ENCODE measurements at regions not wholly inside any gene's neighbourhood (a gene's known extent, or its start where the extent isn't known, plus 50 kb on each side); places are given as distances from the start of the nearest gene placed in this dataset.

GRCh38 chr2:56515399-56515798, 331.6 kb downstream of the CCDC85A start:
- Histone ChIP-seq H3K4me3 (ENCODE audit: low read length) (no peak overlapping the region), H3K27me3 (ENCODE audit: control insufficient read depth, insufficient read depth, low read length) (no peaks in the 10 kb centered on the region), H3K4me1 (ENCODE audit: control insufficient read depth, insufficient read depth, low read length) (no peaks in the 10 kb centered on the region), H3K9ac (ENCODE audit: low read depth, low read length) (no peak overlapping the region), H3K9me3 (replicated peaks; ENCODE audit: low read length) (no peaks in the 10 kb centered on the region), H3K4me2 (ENCODE audit: low read length) (no peak overlapping the region), H3K36me3 (ENCODE audit: insufficient read depth, low read length) (no peaks in the 10 kb centered on the region)

- H3K9me3 ChIP-seq (replicated peaks; ENCODE audit: low read length) = no peaks in the 10 kb centered on the region
These were observed 336.0 kb downstream of the CCDC85A start for GRCh38 chr2:56519806-56520205.

GRCh38 chr2:56522605-56523089, 338.9 kb downstream of the CCDC85A start:
- H3K4me1 ChIP-seq (ENCODE audit: control insufficient read depth, insufficient read depth, low read length) = peaks cover 16% of the 10 kb centered on the region
- H3K36me3 ChIP-seq (ENCODE audit: insufficient read depth, low read length) = no peaks in the 10 kb centered on the region
- no peak overlapping the region for H3K4me3 ChIP-seq (ENCODE audit: low read length)
- H3K9ac ChIP-seq (ENCODE audit: low read depth, low read length) = no peak overlapping the region
- no peaks in the 10 kb centered on the region for H3K27me3 ChIP-seq (ENCODE audit: control insufficient read depth, insufficient read depth, low read length)
- H3K9me3 ChIP-seq (replicated peaks; ENCODE audit: low read length) = no peaks in the 10 kb centered on the region
- H3K4me2 ChIP-seq (ENCODE audit: low read length) = no peak overlapping the region

More at GRCh38 chr2:56519806-56520205, 336.0 kb downstream of the CCDC85A start:
- H3K9ac ChIP-seq (ENCODE audit: low read depth, low read length) = no peak overlapping the region
- H3K36me3 ChIP-seq (ENCODE audit: insufficient read depth, low read length) = no peaks in the 10 kb centered on the region
- H3K27me3 ChIP-seq (ENCODE audit: control insufficient read depth, insufficient read depth, low read length) = no peaks in the 10 kb centered on the region
- H3K4me2 ChIP-seq (ENCODE audit: low read length) = no peak overlapping the region
- no peak overlapping the region for H3K4me3 ChIP-seq (ENCODE audit: low read length)
- H3K4me1 ChIP-seq (ENCODE audit: control insufficient read depth, insufficient read depth, low read length) = peaks cover 16% of the 10 kb centered on the region

GRCh38 chr2:56523816-56524215, 340.0 kb downstream of the CCDC85A start:
- Histone ChIP-seq H3K9me3 (replicated peaks; ENCODE audit: low read length) (no peaks in the 10 kb centered on the region), H3K36me3 (ENCODE audit: insufficient read depth, low read length) (no peaks in the 10 kb centered on the region), H3K4me2 (ENCODE audit: low read length) (no peak overlapping the region), H3K4me3 (ENCODE audit: low read length) (no peak overlapping the region), H3K27me3 (ENCODE audit: control insufficient read depth, insufficient read depth, low read length) (no peaks in the 10 kb centered on the region), H3K4me1 (ENCODE audit: control insufficient read depth, insufficient read depth, low read length) (peaks cover 16% of the 10 kb centered on the region), H3K9ac (ENCODE audit: low read depth, low read length) (no peak overlapping the region)

- Histone ChIP-seq H3K4me3 (ENCODE audit: low read length) (no peak overlapping the region), H3K36me3 (ENCODE audit: insufficient read depth, low read length) (no peaks in the 10 kb centered on the region), H3K4me2 (ENCODE audit: low read length) (peak overlapping the region; percentile 45), H3K4me1 (ENCODE audit: control insufficient read depth, insufficient read depth, low read length) (peaks cover 39% of the 10 kb centered on the region), H3K9ac (ENCODE audit: low read depth, low read length) (peak overlapping the region; percentile 2), H3K9me3 (replicated peaks; ENCODE audit: low read length) (no peaks in the 10 kb centered on the region), H3K27me3 (ENCODE audit: control insufficient read depth, insufficient read depth, low read length) (no peaks in the 10 kb centered on the region)
These were observed 348.1 kb downstream of the CCDC85A start for GRCh38 chr2:56531668-56532420.

- Histone ChIP-seq H3K27me3 (ENCODE audit: control insufficient read depth, insufficient read depth, low read length) (no peaks in the 10 kb centered on the region), H3K9ac (ENCODE audit: low read depth, low read length) (peak overlapping the region; percentile 59), H3K4me2 (ENCODE audit: low read length) (no peak overlapping the region), H3K9me3 (replicated peaks; ENCODE audit: low read length) (no peaks in the 10 kb centered on the region), H3K36me3 (ENCODE audit: insufficient read depth, low read length) (no peaks in the 10 kb centered on the region), H3K4me1 (ENCODE audit: control insufficient read depth, insufficient read depth, low read length) (peaks cover 39% of the 10 kb centered on the region), H3K4me3 (ENCODE audit: low read length) (no peak overlapping the region)
These were observed 350.5 kb downstream of the CCDC85A start for GRCh38 chr2:56534321-56534720.

- no peak overlapping the region for H3K9ac ChIP-seq (ENCODE audit: low read depth, low read length)
These were observed 354.0 kb downstream of the CCDC85A start for GRCh38 chr2:56537756-56538155.

GRCh38 chr2:56539618-56540017, 355.8 kb downstream of the CCDC85A start:
- H3K27me3 ChIP-seq (ENCODE audit: control insufficient read depth, insufficient read depth, low read length) = no peaks in the 10 kb centered on the region
- no peaks in the 10 kb centered on the region for H3K9me3 ChIP-seq (replicated peaks; ENCODE audit: low read length)
- no peak overlapping the region for H3K9ac ChIP-seq (ENCODE audit: low read depth, low read length)
- no peak overlapping the region for H3K4me3 ChIP-seq (ENCODE audit: low read length)
- peaks cover 6% of the 10 kb centered on the region for H3K4me1 ChIP-seq (ENCODE audit: control insufficient read depth, insufficient read depth, low read length)
- no peaks in the 10 kb centered on the region for H3K36me3 ChIP-seq (ENCODE audit: insufficient read depth, low read length)
- H3K4me2 ChIP-seq (ENCODE audit: low read length) = no peak overlapping the region

More at GRCh38 chr2:56537756-56538155, 354.0 kb downstream of the CCDC85A start:
- no peaks in the 10 kb centered on the region for H3K36me3 ChIP-seq (ENCODE audit: insufficient read depth, low read length)
- no peaks in the 10 kb centered on the region for H3K27me3 ChIP-seq (ENCODE audit: control insufficient read depth, insufficient read depth, low read length)
- H3K4me1 ChIP-seq (ENCODE audit: control insufficient read depth, insufficient read depth, low read length) = peaks cover 24% of the 10 kb centered on the region
- H3K9me3 ChIP-seq (replicated peaks; ENCODE audit: low read length) = no peaks in the 10 kb centered on the region
- no peak overlapping the region for H3K4me3 ChIP-seq (ENCODE audit: low read length)
- H3K4me2 ChIP-seq (ENCODE audit: low read length) = no peak overlapping the region

- Histone ChIP-seq H3K9ac (ENCODE audit: low read depth, low read length) (no peak overlapping the region), H3K9me3 (replicated peaks; ENCODE audit: low read length) (no peaks in the 10 kb centered on the region), H3K4me1 (ENCODE audit: control insufficient read depth, insufficient read depth, low read length) (no peaks in the 10 kb centered on the region), H3K36me3 (ENCODE audit: insufficient read depth, low read length) (no peaks in the 10 kb centered on the region), H3K27me3 (ENCODE audit: control insufficient read depth, insufficient read depth, low read length) (no peaks in the 10 kb centered on the region), H3K4me2 (ENCODE audit: low read length) (no peak overlapping the region), H3K4me3 (ENCODE audit: low read length) (no peak overlapping the region)
These were observed 356.7 kb downstream of the CCDC85A start for GRCh38 chr2:56540467-56540866.

- Histone ChIP-seq H3K27me3 (ENCODE audit: control insufficient read depth, insufficient read depth, low read length) (no peaks in the 10 kb centered on the region), H3K4me1 (ENCODE audit: control insufficient read depth, insufficient read depth, low read length) (no peaks in the 10 kb centered on the region), H3K36me3 (ENCODE audit: insufficient read depth, low read length) (no peaks in the 10 kb centered on the region), H3K9me3 (replicated peaks; ENCODE audit: low read length) (no peaks in the 10 kb centered on the region), H3K9ac (ENCODE audit: low read depth, low read length) (no peak overlapping the region), H3K4me2 (ENCODE audit: low read length) (no peak overlapping the region), H3K4me3 (ENCODE audit: low read length) (no peak overlapping the region)
These were observed 357.1 kb downstream of the CCDC85A start for GRCh38 chr2:56540916-56541315.

GRCh38 chr2:56542213-56542612, 358.4 kb downstream of the CCDC85A start:
- no peak overlapping the region for H3K9ac ChIP-seq (ENCODE audit: low read depth, low read length)
- H3K36me3 ChIP-seq (ENCODE audit: insufficient read depth, low read length) = no peaks in the 10 kb centered on the region
- no peak overlapping the region for H3K4me3 ChIP-seq (ENCODE audit: low read length)
- no peak overlapping the region for H3K4me2 ChIP-seq (ENCODE audit: low read length)
- H3K4me1 ChIP-seq (ENCODE audit: control insufficient read depth, insufficient read depth, low read length) = no peaks in the 10 kb centered on the region
- H3K27me3 ChIP-seq (ENCODE audit: control insufficient read depth, insufficient read depth, low read length) = no peaks in the 10 kb centered on the region
- no peaks in the 10 kb centered on the region for H3K9me3 ChIP-seq (replicated peaks; ENCODE audit: low read length)

- Histone ChIP-seq H3K36me3 (ENCODE audit: insufficient read depth, low read length) (no peaks in the 10 kb centered on the region), H3K4me1 (ENCODE audit: control insufficient read depth, insufficient read depth, low read length) (no peaks in the 10 kb centered on the region), H3K4me2 (ENCODE audit: low read length) (no peak overlapping the region), H3K9ac (ENCODE audit: low read depth, low read length) (no peak overlapping the region), H3K27me3 (ENCODE audit: control insufficient read depth, insufficient read depth, low read length) (no peaks in the 10 kb centered on the region), H3K9me3 (replicated peaks; ENCODE audit: low read length) (no peaks in the 10 kb centered on the region), H3K4me3 (ENCODE audit: low read length) (no peak overlapping the region)
These were observed 381.4 kb downstream of the CCDC85A start for GRCh38 chr2:56565143-56565542.
